HG03442 (cell line): ENCODE measurements at regions not wholly inside any gene's neighbourhood (a gene's known extent, or its start where the extent isn't known, plus 50 kb on each side); places are given as distances from the start of the nearest gene placed in this dataset.
"Not testable (repeated sequence)": the region's sequence is repeated elsewhere in the genome, so short reads cannot be mapped to it uniquely, and the experiment has no call there.

Experiments
- ATAC-seq: cut with Tn5 transposase; IDR thresholded peaks from one replicate; pipeline ENCODE4 v1.9.1; 2021; ENCODE audit warnings: mild to moderate bottlenecking, moderate library complexity; ENCODE audit not compliant: unreplicated experiment

DNA sequence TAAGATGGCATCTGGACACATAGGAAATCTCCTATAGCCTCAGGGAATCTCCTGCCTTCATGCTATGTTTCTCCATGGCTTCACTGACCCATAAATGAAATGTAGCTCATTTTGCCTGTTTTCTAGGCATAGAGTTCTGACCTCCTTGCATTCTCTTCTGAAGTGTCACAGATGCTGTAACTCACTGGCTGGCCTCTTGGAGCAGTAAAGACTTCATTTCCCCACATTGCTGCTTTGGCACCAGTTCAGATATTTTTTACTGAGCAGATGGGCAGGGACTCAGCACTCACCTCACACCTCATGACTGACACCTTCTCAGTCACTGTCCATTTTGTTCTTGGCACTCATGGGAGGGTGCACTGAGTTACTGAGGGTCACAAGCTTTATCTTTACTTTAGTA is 286.7 kb upstream of the TGFBR2 start:
- peak; percentile 88 for ATAC-seq

DNA sequence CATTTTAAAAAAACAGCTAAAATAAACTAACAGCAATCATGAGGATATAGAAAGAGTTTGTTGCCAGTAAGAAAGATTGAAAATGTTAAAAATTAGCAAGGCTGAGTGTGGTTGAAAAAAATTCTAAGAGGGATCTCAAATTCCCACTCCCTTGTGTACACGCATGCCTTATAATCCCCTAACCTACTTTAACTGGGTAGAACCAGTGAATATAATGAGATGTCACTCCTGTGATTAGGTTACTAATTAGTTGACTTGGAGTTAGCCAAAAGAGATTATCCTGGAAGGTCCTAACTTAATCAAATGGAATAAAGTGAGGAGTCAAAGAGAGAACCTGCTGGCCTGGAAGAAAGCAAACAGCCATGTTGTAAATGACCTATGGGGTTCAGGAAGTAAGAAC is 286.0 kb upstream of the TGFBR2 start:
- no peak for ATAC-seq

DNA sequence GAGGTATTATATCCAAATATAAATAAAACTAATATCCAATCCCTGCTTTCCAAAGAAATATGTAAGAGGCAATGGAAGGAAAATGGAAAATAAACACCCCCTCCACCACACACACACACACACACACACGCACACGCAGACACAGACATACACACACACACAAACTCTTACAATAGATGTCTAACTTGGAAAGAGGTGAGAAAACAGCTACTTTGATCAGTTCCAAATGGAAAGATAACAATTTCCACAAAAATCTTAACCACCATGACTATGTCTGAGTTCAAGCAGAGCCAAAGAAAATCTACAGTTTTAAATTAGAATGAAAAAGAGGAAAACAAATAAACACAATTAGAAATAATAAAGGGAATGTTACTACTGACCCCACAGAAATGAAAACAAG is 285.3 kb upstream of the TGFBR2 start:
- ATAC-seq: no peak

DNA sequence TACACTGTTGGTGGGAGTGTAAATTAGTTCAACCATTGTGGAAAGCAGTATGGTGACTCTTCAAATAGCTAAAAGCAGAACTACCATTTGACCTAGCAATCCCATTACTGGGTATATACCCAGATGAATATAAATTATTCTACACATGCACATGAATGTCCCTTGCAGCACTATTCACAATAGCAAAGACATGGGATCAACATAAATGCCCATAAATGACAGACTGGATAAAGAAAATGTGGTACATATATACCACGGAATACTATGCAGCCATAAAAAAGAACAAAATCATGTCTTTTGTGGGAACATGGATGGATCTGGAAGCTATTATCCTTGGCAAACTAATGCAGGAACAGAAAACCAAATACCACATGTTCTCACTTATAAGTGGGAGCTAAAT is 282.8 kb upstream of the TGFBR2 start:
- not testable (repeated sequence) for ATAC-seq

DNA sequence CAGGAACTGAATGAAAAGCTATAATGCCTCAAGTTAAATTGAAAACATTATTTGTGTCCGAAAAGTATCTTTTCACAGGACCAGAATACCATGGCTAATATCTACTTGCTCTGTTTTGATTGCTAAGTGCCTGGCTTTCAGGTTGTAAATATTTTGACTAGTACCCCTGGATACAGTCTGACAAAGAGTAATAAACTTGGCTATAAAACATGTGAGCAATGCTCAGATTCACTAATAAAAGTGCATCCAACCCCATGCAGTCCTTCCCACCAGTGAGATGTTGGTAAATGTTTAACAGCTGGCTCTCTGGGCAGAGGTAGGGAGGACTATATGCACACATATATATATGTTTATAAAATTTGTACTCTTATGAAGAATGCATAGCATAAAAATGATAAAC is 281.8 kb upstream of the TGFBR2 start:
- no peak for ATAC-seq

DNA sequence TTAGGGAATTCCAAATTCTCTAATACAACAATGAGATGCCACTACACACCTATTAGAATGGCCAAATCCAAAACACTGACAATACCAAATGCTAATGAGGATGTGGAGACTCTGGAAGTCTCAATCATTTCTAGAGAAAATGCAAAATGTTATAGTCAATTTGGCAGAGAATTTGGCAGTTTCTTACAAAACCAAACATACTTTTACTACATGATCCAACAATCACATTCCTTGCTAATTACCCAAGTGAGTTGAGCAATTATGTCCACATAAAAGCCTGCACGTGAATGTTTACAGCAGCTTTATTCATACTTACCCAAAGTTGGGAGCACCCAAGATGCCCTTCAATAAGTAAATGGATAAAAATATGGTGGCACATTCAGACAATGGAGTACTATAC is 278.4 kb upstream of the TGFBR2 start:
- not testable (repeated sequence) for ATAC-seq

DNA sequence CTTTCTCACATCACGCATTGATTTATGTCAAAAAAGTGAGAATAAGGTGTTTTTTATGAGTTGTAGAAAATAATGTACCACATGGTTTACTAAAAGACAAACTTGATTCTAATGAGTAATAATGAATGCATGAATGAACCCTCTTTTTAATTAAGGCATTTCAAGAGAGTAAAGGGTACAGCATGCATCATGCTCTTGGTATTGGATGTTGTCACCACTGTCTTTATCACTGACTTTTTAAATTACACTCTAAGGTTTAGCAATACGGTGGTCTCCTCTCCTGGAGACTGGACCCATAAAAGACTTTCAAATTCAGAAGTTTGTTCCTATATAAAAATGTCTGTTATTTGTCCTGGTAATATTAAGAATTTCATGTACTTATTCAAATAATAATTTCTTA is 277.5 kb upstream of the TGFBR2 start:
- not testable (repeated sequence) for ATAC-seq

DNA sequence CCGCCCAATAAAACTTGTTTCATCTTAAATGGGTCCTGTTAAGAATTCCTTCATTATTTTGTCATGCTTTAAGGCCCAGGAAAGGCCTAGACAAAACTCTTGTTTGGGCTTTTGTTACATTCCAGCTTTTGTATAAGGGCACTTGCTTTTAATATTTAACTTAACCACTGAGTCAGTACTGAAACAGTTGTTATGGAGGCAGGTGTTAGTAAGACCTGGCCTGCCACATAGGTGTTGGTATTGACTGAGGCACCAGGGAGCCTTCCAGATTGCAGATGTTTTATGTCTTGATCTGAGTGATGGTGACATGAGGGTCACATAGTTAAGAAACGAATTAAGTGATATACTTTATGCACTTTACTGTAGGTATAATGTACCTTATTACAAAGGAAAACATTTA is 274.9 kb upstream of the TGFBR2 start:
- ATAC-seq: no peak

DNA sequence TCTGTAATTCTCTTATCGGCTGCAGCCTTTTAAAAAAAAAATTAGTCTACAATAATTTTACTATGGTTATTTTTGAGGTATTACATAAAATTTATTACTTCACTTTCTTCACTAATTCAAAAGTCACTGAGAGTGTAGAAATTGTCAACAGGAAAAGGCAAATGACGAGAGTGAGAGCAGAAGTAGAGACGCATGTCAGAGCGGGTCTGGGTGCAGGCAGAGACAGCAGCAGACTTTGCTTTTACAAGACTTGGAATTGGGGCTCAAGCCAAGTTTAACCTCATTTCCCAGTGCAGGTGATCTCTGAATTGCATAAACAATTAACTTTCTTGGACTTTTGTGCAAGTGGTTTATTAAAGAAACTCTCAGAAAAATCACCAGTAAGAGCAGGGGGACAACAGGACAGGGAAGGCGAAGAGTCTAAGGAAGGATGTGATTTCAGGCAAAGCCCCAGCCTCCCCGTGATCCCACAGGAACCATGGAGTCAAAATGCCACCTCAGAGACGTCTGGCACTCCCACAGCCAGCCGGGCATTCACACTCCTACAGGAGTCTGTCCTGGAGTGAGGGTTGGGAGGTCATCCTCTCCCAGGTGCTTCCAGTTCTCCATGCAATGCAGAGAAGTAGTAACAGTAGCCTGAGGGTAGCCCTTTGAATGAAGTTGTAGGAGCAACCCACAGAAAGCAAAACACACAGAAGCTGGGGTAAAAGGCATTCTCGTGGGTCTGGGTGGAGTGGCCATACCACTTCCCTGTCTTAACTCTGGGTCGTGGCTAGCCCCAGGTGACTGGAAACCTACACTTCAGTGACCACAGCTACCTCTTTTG is 274.0 kb upstream of the TGFBR2 start:
- no peak for ATAC-seq

DNA sequence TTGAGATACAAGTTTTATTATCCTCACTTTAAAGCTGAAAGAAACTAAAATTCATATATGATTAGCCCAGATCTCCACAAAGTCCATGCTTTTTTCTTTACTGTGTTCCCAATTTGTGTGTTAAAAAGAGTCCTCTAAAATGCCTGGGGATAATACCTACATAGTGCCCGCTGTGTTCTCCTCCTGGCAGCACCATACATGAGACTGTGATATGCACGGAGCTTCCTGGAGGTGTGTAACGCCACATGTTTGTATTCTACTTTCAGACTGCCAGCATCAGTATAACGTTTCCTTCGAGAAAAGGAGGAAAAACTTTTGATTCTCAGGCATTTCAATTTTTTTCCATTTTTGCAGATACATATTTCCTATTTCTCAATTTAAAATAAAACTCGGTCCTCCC is 273.3 kb upstream of the TGFBR2 start:
- no peak for ATAC-seq

DNA sequence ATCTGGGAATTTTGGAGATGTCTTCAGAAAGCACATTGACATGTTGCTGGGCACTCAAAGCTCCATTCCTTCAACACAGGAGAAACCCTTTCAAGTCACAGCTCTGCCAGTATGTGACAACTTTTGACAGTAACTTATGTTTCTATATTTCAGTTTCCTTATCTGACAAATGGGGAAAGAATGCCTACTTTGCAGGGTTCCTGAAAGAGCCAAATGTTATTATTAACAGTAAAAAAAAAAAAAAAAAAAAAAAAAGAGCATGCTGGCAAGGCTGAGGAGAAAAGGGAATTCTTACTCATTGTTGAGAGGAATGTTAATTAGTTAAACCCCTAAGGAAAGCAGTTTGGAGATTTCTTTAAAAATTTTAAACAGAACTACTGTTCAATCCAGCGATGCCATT is 272.5 kb upstream of the TGFBR2 start:
- ATAC-seq: no peak

DNA sequence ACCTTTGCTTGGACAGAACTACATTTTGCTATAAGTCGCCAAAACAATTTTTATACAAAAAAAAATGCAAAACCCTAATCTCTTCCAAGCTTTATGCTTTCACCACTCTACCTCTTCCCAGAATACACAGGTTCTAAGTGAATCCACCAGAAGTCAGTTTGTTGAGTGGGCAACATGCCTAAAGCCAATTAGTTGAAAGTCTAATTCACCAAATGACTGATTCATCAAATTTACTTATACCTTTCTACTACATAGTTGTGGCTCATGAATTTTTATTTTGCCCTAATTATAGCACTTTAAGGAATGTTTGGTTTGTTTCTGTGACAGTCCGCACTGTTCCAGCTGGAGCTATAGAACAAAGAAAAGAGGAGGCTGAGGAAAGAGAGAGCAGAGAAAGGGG is 265.9 kb upstream of the TGFBR2 start:
- no peak for ATAC-seq

DNA sequence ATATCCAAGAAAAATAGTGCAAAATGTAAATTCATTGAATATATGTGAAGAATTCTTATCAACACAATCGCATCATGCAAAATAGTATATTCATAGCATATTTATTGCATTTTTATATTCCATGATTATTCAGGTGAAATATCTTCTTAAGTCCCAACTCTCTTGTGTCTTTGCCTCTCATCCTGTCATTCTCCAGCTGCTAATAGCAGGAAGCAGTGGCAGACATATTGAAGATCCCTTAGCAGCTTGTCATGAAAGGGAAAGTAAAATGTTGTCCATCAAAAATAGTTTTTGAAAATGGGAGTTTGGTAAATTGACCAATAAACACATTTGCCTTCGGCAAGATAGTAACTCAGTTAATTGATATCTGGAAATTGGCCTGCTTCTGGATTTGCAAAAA is 265.3 kb upstream of the TGFBR2 start:
- no peak for ATAC-seq

DNA sequence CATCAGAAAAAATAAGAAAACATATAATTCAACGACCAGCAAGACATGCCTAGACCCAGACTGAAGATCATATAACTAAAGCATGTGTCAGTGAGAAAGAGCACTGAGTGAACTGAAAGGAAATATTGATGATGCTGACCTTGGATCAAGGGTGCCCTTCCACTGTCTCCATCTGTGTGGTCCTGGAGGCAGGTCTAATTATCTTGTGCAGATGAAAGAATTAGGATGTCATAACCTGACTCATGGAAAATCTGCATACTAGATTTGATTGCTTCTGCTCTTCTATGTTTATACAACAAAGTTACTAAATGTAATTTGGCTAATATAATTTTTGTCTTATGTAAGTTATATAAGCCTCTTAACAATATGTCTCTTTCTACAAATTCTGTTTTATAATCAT is 264.6 kb upstream of the TGFBR2 start:
- no peak for ATAC-seq

DNA sequence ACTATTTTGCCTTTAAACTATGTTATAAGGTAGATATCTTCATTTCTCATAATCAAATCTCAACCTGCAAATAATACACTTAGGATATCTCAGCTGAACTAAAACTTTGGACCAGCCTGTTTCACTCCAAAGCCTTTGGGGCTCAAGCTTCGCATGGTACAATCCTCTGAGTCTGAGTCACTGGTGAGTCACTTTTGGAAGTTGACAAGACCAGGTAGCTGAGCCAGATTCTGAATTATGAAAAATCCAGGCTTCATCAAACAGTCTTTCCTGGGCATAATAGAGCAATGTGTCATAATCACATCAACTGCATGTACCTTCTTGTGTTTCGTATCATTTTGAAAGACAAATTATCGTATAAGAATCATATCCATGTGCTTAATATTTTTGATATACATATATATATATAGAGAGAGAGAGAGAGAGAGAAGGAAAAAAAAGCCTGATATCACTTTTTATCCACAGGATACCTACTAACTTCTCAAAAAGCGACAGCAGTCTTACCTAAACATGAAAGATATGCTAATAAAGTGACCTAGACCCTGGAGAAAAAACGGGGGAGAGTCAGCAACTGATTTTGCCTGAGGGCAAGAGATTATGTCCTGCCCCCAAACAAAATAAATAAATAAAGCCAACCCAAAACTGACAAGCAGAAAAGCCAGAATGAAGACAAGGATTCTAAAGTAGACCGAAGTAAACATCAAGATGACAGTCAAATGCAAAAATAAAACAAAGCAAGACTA is 263.9 kb upstream of the TGFBR2 start:
- no peak for ATAC-seq

DNA sequence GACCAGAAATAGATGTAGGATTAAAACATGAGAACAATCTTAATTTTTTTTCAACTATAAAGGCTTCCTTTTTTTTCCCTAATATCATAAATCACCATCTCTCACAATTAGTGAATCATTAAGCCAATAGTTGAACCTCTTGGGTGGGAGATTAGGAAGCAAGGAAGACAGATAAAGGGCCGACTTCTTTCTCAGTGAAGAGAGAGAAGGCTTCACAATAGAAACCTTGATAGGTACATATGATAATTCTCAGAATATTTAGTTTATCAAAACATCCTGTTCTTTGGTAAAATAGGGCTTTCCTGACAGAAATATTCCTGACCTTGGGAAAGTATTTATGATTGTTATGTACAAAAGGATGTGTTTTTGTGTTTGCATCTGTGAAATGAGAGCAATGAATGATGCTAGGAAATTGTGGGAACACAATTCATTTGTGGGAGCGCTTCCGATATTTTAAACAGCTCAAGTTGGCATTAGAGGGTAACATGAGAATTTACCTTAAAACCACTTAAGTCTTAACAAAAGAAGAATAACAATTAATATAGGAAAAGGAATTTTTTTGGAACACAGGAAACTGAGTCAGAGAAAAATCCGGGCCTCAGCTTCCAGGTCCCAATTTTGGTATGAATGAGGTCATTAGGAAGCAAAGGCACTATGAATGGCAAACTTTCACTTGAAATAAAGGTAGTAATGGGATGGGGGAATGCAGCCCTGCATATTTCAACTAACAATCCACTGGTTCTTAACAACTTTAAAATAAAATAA is 263.2 kb upstream of the TGFBR2 start:
- no peak for ATAC-seq

DNA sequence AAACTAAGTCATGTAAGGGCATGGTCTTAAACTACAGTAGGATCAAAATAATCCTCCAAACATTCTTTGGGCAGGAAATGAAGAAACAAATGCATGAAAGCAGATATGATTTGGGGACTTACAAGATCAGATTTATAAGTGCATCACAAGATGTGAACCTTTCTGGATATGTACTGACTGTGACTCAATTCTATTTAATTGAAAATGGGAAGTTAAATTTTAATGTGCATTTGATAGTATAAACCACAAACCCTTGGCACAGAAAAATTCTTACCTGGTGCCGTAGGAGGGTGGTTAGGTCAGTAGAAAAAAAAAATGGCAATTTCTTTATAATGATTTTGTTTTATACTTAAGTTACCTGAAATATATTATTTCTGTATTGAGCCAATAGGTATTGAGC is 262.5 kb upstream of the TGFBR2 start:
- ATAC-seq: no peak

DNA sequence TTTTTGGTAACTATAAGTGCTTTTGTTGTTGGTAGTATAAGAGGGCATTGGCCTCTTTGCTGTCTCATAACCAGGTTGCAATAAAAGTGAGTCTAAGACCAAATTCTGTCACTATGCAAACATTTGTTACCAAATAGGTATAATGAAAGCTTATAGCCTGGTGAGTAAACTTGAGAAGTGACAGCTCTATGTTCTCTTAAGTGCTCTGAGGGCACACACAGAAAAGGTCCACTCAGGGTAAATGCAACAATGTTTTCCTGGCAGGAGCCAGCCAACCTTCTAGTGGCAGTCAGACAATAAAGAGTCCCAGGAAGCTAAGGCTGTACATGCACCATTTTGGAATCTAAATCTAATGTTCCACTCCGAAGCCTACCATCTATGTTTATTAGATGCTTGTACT is 262.1 kb upstream of the TGFBR2 start:
- ATAC-seq: no peak

DNA sequence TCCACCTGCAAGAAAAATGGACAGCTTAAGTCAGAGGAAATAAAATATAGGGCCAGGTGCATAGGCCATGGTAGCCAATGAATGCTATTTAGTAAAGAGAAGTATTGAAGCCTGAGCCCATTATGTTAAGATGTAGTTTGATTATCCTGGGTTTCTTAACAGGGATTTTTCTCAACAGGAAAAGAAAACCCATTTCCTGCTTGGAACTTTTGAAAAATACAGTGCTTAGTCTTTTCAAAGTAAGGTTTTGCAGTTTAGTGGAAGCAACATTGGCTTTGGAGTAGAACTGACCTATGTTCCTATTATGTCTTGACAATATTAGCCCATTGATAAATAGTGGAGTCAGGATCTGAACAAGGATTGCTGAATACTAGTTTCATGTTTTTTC is 259.5 kb upstream of the TGFBR2 start:
- ATAC-seq: no peak

DNA sequence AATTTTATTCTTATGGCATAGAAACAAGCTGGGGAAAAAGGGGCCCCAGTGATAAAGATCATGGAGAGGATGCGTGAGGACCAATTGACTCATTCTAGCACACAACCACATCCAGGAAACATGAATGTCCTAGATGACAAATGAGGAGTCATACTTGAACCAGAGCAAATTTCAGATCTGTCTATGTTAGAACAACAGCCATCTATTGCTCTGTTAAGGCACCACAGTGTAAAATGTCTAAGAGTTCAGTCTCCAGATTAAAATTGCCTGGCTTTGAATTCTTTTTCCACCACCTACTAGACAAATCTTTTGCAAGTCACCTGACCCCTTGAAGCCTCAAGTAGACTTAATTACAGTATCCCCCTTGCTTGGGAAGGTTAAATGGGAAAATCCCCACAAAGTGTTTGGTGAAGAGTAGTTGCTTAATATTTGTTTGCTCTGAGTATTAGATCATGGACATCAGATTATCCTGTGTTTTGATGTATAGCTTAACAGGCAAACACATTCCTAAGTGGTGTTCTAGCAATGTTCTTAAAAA is 258.7 kb upstream of the TGFBR2 start:
- ATAC-seq: peak; percentile 96

DNA sequence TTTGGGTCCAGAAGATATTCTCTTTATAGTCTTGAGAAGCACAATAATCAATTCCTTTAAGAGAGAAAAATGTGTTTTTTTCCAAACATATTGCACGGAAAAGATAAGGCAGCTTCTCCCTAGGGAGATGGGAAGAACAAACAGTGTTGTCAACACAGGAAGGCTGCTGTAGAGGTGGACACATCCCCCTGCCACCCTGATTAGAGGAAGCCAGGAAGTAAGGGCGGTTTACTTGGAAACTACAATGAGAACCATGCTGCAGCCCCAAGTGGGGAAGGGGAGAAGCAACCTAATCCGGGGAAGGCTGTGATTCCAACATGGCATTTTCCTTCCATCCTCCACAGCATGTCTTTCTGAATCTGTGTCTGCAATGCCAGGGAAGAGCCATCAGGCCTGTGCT is 256.9 kb upstream of the TGFBR2 start:
- ATAC-seq: no peak

DNA sequence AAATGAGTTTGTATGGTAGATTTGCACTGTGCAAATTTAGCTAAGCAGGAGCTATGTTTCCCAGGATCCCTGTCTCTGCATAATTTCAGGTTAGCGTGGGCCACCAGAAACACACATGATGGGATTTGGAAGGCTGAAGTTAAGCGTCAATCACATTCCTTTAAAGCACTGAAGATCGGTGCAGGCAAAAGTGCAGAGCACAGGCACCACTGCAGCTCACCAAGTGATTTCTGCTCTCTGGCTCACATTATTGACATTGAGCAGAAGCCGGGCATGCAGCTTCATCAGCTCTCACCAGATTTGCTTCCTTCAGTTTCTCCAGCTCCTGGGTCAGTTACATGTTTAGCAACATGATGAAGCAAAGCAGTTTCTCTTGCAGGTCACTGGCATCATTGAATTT is 256.4 kb upstream of the TGFBR2 start:
- ATAC-seq: no peak
